ENCODE measurements at regions not wholly inside any gene's neighbourhood (a gene's known extent, or its start where the extent isn't known, plus 50 kb on each side); places are given as distances from the start of the nearest gene placed in this dataset.

DNA sequence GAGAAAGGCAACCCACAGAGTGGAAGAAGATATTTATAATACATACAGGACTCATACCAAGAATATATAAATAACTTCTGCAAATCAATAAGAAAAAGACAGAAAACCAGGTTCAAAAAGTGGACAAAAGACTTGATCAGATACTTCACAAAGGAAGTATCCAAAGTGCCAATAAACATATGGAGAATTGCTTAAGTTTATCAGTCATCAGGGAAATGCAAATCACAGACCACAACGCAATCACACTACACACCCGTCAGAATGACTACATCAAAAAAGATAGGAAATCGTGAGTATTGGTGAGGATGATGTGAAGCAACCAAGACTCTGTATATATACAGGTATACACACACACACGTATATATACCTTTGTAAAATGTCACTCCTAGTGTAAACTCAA lies 180.6 kb downstream of the FAM43A start:
- TF ChIP-seq EZH2 (IDR thresholded peaks at IDR 0.05; ENCODE audit: borderline replicate concordance, insufficient read depth, low read length, poor library complexity, severe bottlenecking): no peak
- TF ChIP-seq, protein P1, sequence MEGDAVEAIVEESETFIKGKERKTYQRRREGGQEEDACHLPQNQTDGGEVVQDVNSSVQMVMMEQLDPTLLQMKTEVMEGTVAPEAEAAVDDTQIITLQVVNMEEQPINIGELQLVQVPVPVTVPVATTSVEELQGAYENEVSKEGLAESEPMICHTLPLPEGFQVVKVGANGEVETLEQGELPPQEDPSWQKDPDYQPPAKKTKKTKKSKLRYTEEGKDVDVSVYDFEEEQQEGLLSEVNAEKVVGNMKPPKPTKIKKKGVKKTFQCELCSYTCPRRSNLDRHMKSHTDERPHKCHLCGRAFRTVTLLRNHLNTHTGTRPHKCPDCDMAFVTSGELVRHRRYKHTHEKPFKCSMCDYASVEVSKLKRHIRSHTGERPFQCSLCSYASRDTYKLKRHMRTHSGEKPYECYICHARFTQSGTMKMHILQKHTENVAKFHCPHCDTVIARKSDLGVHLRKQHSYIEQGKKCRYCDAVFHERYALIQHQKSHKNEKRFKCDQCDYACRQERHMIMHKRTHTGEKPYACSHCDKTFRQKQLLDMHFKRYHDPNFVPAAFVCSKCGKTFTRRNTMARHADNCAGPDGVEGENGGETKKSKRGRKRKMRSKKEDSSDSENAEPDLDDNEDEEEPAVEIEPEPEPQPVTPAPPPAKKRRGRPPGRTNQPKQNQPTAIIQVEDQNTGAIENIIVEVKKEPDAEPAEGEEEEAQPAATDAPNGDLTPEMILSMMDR (IDR thresholded peaks at IDR 0.05; ENCODE audit: poor library complexity, severe bottlenecking): no peak
- TF ChIP-seq EP300 (conservative IDR thresholded peaks at IDR 0.05; ENCODE audit: poor library complexity, severe bottlenecking): no peak
- TF ChIP-seq, protein P2, sequence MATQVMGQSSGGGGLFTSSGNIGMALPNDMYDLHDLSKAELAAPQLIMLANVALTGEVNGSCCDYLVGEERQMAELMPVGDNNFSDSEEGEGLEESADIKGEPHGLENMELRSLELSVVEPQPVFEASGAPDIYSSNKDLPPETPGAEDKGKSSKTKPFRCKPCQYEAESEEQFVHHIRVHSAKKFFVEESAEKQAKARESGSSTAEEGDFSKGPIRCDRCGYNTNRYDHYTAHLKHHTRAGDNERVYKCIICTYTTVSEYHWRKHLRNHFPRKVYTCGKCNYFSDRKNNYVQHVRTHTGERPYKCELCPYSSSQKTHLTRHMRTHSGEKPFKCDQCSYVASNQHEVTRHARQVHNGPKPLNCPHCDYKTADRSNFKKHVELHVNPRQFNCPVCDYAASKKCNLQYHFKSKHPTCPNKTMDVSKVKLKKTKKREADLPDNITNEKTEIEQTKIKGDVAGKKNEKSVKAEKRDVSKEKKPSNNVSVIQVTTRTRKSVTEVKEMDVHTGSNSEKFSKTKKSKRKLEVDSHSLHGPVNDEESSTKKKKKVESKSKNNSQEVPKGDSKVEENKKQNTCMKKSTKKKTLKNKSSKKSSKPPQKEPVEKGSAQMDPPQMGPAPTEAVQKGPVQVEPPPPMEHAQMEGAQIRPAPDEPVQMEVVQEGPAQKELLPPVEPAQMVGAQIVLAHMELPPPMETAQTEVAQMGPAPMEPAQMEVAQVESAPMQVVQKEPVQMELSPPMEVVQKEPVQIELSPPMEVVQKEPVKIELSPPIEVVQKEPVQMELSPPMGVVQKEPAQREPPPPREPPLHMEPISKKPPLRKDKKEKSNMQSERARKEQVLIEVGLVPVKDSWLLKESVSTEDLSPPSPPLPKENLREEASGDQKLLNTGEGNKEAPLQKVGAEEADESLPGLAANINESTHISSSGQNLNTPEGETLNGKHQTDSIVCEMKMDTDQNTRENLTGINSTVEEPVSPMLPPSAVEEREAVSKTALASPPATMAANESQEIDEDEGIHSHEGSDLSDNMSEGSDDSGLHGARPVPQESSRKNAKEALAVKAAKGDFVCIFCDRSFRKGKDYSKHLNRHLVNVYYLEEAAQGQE (IDR thresholded peaks at IDR 0.05; ENCODE audit: borderline replicate concordance): no peak
- no peak for TF ChIP-seq TAF1 (IDR thresholded peaks at IDR 0.05; ENCODE audit: low read depth)
- no peak for TF ChIP-seq POLR2AphosphoS5 (IDR thresholded peaks at IDR 0.05)
- TF ChIP-seq MXI1 (conservative IDR thresholded peaks at IDR 0.05; ENCODE audit: poor library complexity, severe bottlenecking): no peak
- no peak for TF ChIP-seq RAD21 (conservative IDR thresholded peaks at IDR 0.05)
- no peak for TF ChIP-seq SMC3 (conservative IDR thresholded peaks at IDR 0.05; ENCODE audit: poor library complexity)
